BLaER1 (cell line): ENCODE measurements at regions not wholly inside any gene's neighbourhood (a gene's known extent, or its start where the extent isn't known, plus 50 kb on each side); places are given as distances from the start of the nearest gene placed in this dataset.

ENCODE experiments used
- H3K27ac ChIP-seq: shearing (Covaris generic); formaldehyde crosslinking; 2 replicates; pipeline ENCODE4 v1.8.1; 2022
- H3K27me3 ChIP-seq: shearing (Covaris generic); formaldehyde crosslinking; 2 replicates; pipeline ENCODE4 v1.8.1; 2022
- H3K36me3 ChIP-seq: shearing (Covaris generic); formaldehyde crosslinking; 2 replicates; pipeline ENCODE4 v1.8.1; 2022
- H3K4me1 ChIP-seq: shearing (Covaris generic); formaldehyde crosslinking; 2 replicates; pipeline ENCODE4 v1.8.1; 2022
- H3K4me2 ChIP-seq: shearing (Covaris generic); formaldehyde crosslinking; 2 replicates; pipeline ENCODE4 v1.8.1; 2022
- H3K4me3 ChIP-seq: shearing (Covaris generic); formaldehyde crosslinking; 2 replicates; pipeline ENCODE4 v1.8.1; 2022
- H3K9ac ChIP-seq: shearing (Covaris generic); formaldehyde crosslinking; 2 replicates; pipeline ENCODE4 v1.8.1; 2022
- H3K9me3 ChIP-seq: shearing (Covaris generic); formaldehyde crosslinking; 2 replicates; pipeline ENCODE4 v1.8.1; 2022
- H4K20me1 ChIP-seq: shearing (Covaris generic); formaldehyde crosslinking; 2 replicates; pipeline ENCODE4 v1.8.1; 2022
- Cebpa-rat ChIP-seq: shearing (Covaris generic); IDR thresholded peaks from 2 replicates; pipeline ENCODE4 v1.8.1; 2022

GRCh38 chr4:17189401-17189720, 290.9 kb upstream of the LDB2 start:
- no peaks in the 10 kb centered on the region for H3K36me3 ChIP-seq
- H3K27me3 ChIP-seq: no peaks in the 10 kb centered on the region
- TF ChIP-seq Cebpa-rat: no peak

GRCh38 chr4:17188547-17189400, 290.3 kb upstream of the LDB2 start:
- Histone ChIP-seq H3K4me2 (no peak overlapping the region), H3K9ac (no peak overlapping the region)

More at GRCh38 chr4:17189401-17189720, 290.9 kb upstream of the LDB2 start:
- Histone ChIP-seq H3K4me1 (no peaks in the 10 kb centered on the region), H3K4me2 (no peak overlapping the region), H3K9me3 (peaks cover 8% of the 10 kb centered on the region), H3K4me3 (no peak overlapping the region), H3K27ac (no peak overlapping the region), H3K9ac (no peak overlapping the region), H4K20me1 (no peaks in the 10 kb centered on the region)

GRCh38 chr4:17188125-17188524, 289.7 kb upstream of the LDB2 start:
- TF ChIP-seq Cebpa-rat: no peak
- H3K4me1 ChIP-seq: no peaks in the 10 kb centered on the region
- peaks cover 8% of the 10 kb centered on the region for H3K9me3 ChIP-seq
- H3K27me3 ChIP-seq: no peaks in the 10 kb centered on the region
- no peak overlapping the region for H3K9ac ChIP-seq
- no peak overlapping the region for H3K4me3 ChIP-seq
- no peaks in the 10 kb centered on the region for H4K20me1 ChIP-seq
- H3K27ac ChIP-seq: no peak overlapping the region
- H3K36me3 ChIP-seq: no peaks in the 10 kb centered on the region
- no peak overlapping the region for H3K4me2 ChIP-seq

More at GRCh38 chr4:17188547-17189400, 290.3 kb upstream of the LDB2 start:
- no peak overlapping the region for H3K4me3 ChIP-seq
- H4K20me1 ChIP-seq: no peaks in the 10 kb centered on the region
- H3K9me3 ChIP-seq: peaks cover 8% of the 10 kb centered on the region
- no peaks in the 10 kb centered on the region for H3K4me1 ChIP-seq
- H3K27me3 ChIP-seq: no peaks in the 10 kb centered on the region
- no peak for TF ChIP-seq Cebpa-rat
- H3K36me3 ChIP-seq: no peaks in the 10 kb centered on the region
- H3K27ac ChIP-seq: no peak overlapping the region

- H3K4me2 ChIP-seq: no peak overlapping the region
- H3K4me3 ChIP-seq: no peak overlapping the region
- no peaks in the 10 kb centered on the region for H3K36me3 ChIP-seq
- no peak overlapping the region for H3K27ac ChIP-seq
- H3K9me3 ChIP-seq: peaks cover 8% of the 10 kb centered on the region
- H4K20me1 ChIP-seq: no peaks in the 10 kb centered on the region
- no peak for TF ChIP-seq Cebpa-rat
- H3K27me3 ChIP-seq: no peaks in the 10 kb centered on the region
- no peaks in the 10 kb centered on the region for H3K4me1 ChIP-seq
- H3K9ac ChIP-seq: no peak overlapping the region
These were observed 288.6 kb upstream of the LDB2 start for GRCh38 chr4:17187003-17187402.

- TF ChIP-seq Cebpa-rat: no peak
- no peaks in the 10 kb centered on the region for H3K36me3 ChIP-seq
- H3K27ac ChIP-seq: no peak overlapping the region
- H3K4me3 ChIP-seq: no peak overlapping the region
- no peaks in the 10 kb centered on the region for H4K20me1 ChIP-seq
- no peaks in the 10 kb centered on the region for H3K4me1 ChIP-seq
- no peak overlapping the region for H3K9ac ChIP-seq
- no peak overlapping the region for H3K4me2 ChIP-seq
- H3K27me3 ChIP-seq: no peaks in the 10 kb centered on the region
- no peaks in the 10 kb centered on the region for H3K9me3 ChIP-seq
These were observed 284.4 kb upstream of the LDB2 start for GRCh38 chr4:17182888-17183287.

- Histone ChIP-seq H4K20me1 (no peaks in the 10 kb centered on the region), H3K27ac (no peak overlapping the region), H3K36me3 (no peaks in the 10 kb centered on the region), H3K4me1 (peaks cover 8% of the 10 kb centered on the region), H3K27me3 (no peaks in the 10 kb centered on the region), H3K4me2 (no peak overlapping the region), H3K9ac (no peak overlapping the region), H3K9me3 (no peaks in the 10 kb centered on the region), H3K4me3 (no peak overlapping the region)
- TF ChIP-seq Cebpa-rat: no peak
These were observed 276.3 kb upstream of the LDB2 start for GRCh38 chr4:17174751-17175150.

GRCh38 chr4:17173300-17173699, 274.9 kb upstream of the LDB2 start:
- no peaks in the 10 kb centered on the region for H3K27me3 ChIP-seq
- H4K20me1 ChIP-seq: no peaks in the 10 kb centered on the region
- no peak for TF ChIP-seq Cebpa-rat
- no peak overlapping the region for H3K9ac ChIP-seq
- no peak overlapping the region for H3K27ac ChIP-seq
- H3K4me3 ChIP-seq: no peak overlapping the region
- H3K4me1 ChIP-seq: peaks cover 16% of the 10 kb centered on the region
- H3K9me3 ChIP-seq: no peaks in the 10 kb centered on the region
- no peaks in the 10 kb centered on the region for H3K36me3 ChIP-seq
- H3K4me2 ChIP-seq: peak overlapping the region; percentile 47

GRCh38 chr4:17170131-17170530, 271.7 kb upstream of the LDB2 start:
- peaks cover 29% of the 10 kb centered on the region for H3K4me1 ChIP-seq
- no peak overlapping the region for H3K4me2 ChIP-seq
- no peaks in the 10 kb centered on the region for H3K36me3 ChIP-seq
- H3K4me3 ChIP-seq: no peak overlapping the region
- H3K27ac ChIP-seq: no peak overlapping the region
- no peaks in the 10 kb centered on the region for H3K27me3 ChIP-seq
- no peaks in the 10 kb centered on the region for H3K9me3 ChIP-seq
- no peak for TF ChIP-seq Cebpa-rat
- no peaks in the 10 kb centered on the region for H4K20me1 ChIP-seq
- H3K9ac ChIP-seq: no peak overlapping the region

GRCh38 chr4:17169699-17170098, 271.3 kb upstream of the LDB2 start:
- Histone ChIP-seq H3K27me3 (no peaks in the 10 kb centered on the region), H3K9me3 (no peaks in the 10 kb centered on the region), H3K4me3 (no peak overlapping the region), H3K9ac (no peak overlapping the region), H4K20me1 (no peaks in the 10 kb centered on the region), H3K36me3 (no peaks in the 10 kb centered on the region), H3K27ac (no peak overlapping the region), H3K4me2 (no peak overlapping the region), H3K4me1 (peaks cover 29% of the 10 kb centered on the region)
- no peak for TF ChIP-seq Cebpa-rat

GRCh38 chr4:17168571-17168970, 270.1 kb upstream of the LDB2 start:
- Histone ChIP-seq H3K4me2 (peak overlapping the region; percentile 53), H3K9ac (no peak overlapping the region), H3K36me3 (no peaks in the 10 kb centered on the region), H3K9me3 (peaks cover 6% of the 10 kb centered on the region; the same call in 1 of the 2 replicates), H3K27ac (no peak overlapping the region), H3K4me3 (no peak overlapping the region), H3K4me1 (peaks cover 28% of the 10 kb centered on the region), H4K20me1 (no peaks in the 10 kb centered on the region), H3K27me3 (no peaks in the 10 kb centered on the region)
- no peak for TF ChIP-seq Cebpa-rat

- Histone ChIP-seq H3K36me3 (no peaks in the 10 kb centered on the region), H3K27ac (no peak overlapping the region), H3K9me3 (peaks cover 21% of the 10 kb centered on the region), H3K27me3 (no peaks in the 10 kb centered on the region), H3K4me3 (no peak overlapping the region), H3K4me2 (0 out of 2 replicates have a peak overlapping the region, but pooled peaks have one; percentile 6), H3K9ac (no peak overlapping the region), H3K4me1 (peaks cover 20% of the 10 kb centered on the region), H4K20me1 (no peaks in the 10 kb centered on the region)
- TF ChIP-seq Cebpa-rat: no peak
These were observed 268.5 kb upstream of the LDB2 start for GRCh38 chr4:17166954-17167353.
